Calu3 (cell line): ENCODE measurements at regions not wholly inside any gene's neighbourhood (a gene's known extent, or its start where the extent isn't known, plus 50 kb on each side); places are given as distances from the start of the nearest gene placed in this dataset.

ENCODE experiments used
- BruUV-seq: library from RNA; stranded (reverse); fragments of 400-500 nt; replicated peaks from 2 replicates; lab custom pipeline; 2021; lab: Mats Ljungman, UMichigan
- CTCF ChIA-PET: fragments of 300-600 bp; sonication (Branson Sonifier 250); formaldehyde crosslinking; loops from one replicate; lab custom pipeline; 2022; ENCODE audit warnings: antibody characterized with exemption; lab: Charles Lee
- DNase-seq: peaks from one replicate; pipeline ENCODE4 v3.0.0; 2022
- H3K27ac Mint-ChIP-seq: one replicate; pipeline ENCODE4 v1.8.0; 2022; ENCODE audit warnings: mixed read lengths; ENCODE audit not compliant: unreplicated experiment
- H3K27me3 Mint-ChIP-seq: one replicate; pipeline ENCODE4 v1.8.0; 2022; ENCODE audit warnings: mixed read lengths; ENCODE audit not compliant: unreplicated experiment
- H3K36me3 Mint-ChIP-seq: one replicate; pipeline ENCODE4 v1.8.0; 2022; ENCODE audit warnings: mild to moderate bottlenecking, moderate library complexity, mixed read lengths; ENCODE audit not compliant: insufficient read depth, unreplicated experiment
- H3K4me1 Mint-ChIP-seq: one replicate; pipeline ENCODE4 v1.8.0; 2022; ENCODE audit warnings: mild to moderate bottlenecking, low read depth, mixed read lengths; ENCODE audit not compliant: unreplicated experiment
- H3K4me3 Mint-ChIP-seq: one replicate; pipeline ENCODE4 v1.8.0; 2022; ENCODE audit warnings: mild to moderate bottlenecking, low read depth, moderate library complexity, mixed read lengths; ENCODE audit not compliant: unreplicated experiment
- H3K9me3 Mint-ChIP-seq: one replicate; pipeline ENCODE4 v1.8.0; 2022; ENCODE audit warnings: low read depth, mixed read lengths; ENCODE audit not compliant: unreplicated experiment
- intact Hi-C: fragments of 100-400 bp; cut with micrococcal nuclease; formaldehyde crosslinking; loops from one replicate; pipeline ENCODE4 v1.10.0; 2022; ENCODE audit not compliant: unreplicated experiment
- TF ChIP-seq, protein P1 (sequence below): fragments of 200-600 bp; IDR thresholded peaks from one replicate; pipeline ENCODE4 v1.8.0; 2022; ENCODE audit warnings: antibody characterized with exemption; ENCODE audit not compliant: unreplicated experiment

DNA sequence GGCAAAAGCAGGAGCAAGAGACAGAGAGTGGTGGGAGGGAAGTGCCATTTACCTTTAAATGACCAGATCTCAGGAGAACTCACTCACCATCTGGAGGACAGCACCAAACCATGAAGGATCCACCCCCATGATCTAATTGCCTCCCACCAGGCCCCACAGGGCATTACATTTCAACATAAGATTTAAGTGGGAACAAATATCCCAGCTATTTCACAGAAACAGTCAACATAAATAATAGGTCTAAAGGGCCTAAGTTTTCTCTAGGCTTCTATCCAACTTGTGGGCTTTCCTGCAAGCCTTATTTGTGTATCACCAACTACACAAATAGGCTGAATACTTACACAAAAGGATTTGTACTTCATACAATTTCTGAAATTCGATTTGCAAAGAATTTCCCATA lies 196.8 kb upstream of the POT1 start:
- Mint-ChIP-seq H3K27ac (no peak overlapping the region), H3K4me3 (no peak overlapping the region), H3K4me1 (no peaks in the 10 kb centered on the region), H3K36me3 (no peaks in the 10 kb centered on the region), H3K27me3 (no peaks in the 10 kb centered on the region), H3K9me3 (no peaks in the 10 kb centered on the region)
- no TSS peak for BruUV-seq
- DNase-seq = no peak
- TF ChIP-seq, protein P1, sequence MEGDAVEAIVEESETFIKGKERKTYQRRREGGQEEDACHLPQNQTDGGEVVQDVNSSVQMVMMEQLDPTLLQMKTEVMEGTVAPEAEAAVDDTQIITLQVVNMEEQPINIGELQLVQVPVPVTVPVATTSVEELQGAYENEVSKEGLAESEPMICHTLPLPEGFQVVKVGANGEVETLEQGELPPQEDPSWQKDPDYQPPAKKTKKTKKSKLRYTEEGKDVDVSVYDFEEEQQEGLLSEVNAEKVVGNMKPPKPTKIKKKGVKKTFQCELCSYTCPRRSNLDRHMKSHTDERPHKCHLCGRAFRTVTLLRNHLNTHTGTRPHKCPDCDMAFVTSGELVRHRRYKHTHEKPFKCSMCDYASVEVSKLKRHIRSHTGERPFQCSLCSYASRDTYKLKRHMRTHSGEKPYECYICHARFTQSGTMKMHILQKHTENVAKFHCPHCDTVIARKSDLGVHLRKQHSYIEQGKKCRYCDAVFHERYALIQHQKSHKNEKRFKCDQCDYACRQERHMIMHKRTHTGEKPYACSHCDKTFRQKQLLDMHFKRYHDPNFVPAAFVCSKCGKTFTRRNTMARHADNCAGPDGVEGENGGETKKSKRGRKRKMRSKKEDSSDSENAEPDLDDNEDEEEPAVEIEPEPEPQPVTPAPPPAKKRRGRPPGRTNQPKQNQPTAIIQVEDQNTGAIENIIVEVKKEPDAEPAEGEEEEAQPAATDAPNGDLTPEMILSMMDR = no peak
- CTCF ChIA-PET = interaction anchor here (0.7 to 0.8 kb wide), 3 partner anchors 11 to 79 kb away, joined by 3 read pairs; no protein-coding TSS in a partner anchor
- intact Hi-C loops = no loop called here

DNA sequence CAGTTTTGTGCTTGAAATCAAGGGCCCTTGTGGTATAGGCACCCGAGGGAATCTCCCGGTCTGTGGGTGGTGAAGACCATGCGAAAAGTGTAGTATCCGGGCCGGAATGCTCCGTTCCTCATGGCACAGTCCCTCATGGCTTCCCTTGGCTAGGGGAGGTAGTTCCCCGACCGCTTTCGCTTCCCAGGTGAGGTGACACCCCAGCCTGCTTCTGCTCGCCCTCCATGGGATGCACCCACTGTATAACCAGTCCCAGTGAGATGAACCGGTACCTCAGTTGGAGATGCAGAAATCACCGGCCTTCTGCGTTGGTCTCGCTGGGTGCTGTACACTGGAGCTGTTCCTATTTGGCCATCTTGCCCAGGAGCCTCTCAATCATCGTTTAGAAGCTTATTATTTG lies 195.7 kb upstream of the POT1 start:
- Mint-ChIP-seq H3K4me1 (no peaks in the 10 kb centered on the region), H3K36me3 (no peaks in the 10 kb centered on the region), H3K27ac (no peak overlapping the region), H3K4me3 (no peak overlapping the region), H3K27me3 (no peaks in the 10 kb centered on the region), H3K9me3 (no peaks in the 10 kb centered on the region)
- CTCF ChIA-PET = no interaction called here
- intact Hi-C loops = no loop called here
- TF ChIP-seq, protein P1 = no peak
- DNase-seq = no peak
- BruUV-seq = no TSS peak

DNA sequence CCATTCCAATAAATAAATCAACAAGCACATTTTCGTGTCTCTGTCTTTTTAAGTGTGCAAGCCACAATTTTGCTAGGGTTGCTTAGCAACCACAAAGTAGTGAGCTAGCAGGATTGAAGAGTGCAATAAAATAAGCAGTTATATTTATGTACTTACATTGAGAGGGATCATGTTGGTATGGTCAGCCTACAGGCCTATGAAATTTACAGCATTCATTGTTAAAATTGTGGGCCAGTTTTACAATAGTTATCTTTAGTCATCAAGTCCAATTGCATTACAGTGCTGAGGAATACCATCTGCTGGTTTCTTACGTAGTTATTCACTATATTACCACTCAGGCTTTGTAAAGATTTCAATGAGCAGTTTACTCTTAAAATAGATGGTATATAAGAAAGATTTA lies 192.5 kb upstream of the POT1 start:
- Mint-ChIP-seq H3K27me3 (no peaks in the 10 kb centered on the region), H3K4me1 (no peaks in the 10 kb centered on the region), H3K27ac (no peak overlapping the region), H3K4me3 (no peak overlapping the region), H3K9me3 (no peaks in the 10 kb centered on the region), H3K36me3 (no peaks in the 10 kb centered on the region)
- TF ChIP-seq, protein P1 = no peak
- no TSS peak for BruUV-seq
- CTCF ChIA-PET = interaction anchor here (0.7 kb wide), 1 partner anchor 194 kb away, joined by 5 read pairs; no protein-coding TSS in a partner anchor
- no peak for DNase-seq
- intact Hi-C loops = no loop called here

DNA sequence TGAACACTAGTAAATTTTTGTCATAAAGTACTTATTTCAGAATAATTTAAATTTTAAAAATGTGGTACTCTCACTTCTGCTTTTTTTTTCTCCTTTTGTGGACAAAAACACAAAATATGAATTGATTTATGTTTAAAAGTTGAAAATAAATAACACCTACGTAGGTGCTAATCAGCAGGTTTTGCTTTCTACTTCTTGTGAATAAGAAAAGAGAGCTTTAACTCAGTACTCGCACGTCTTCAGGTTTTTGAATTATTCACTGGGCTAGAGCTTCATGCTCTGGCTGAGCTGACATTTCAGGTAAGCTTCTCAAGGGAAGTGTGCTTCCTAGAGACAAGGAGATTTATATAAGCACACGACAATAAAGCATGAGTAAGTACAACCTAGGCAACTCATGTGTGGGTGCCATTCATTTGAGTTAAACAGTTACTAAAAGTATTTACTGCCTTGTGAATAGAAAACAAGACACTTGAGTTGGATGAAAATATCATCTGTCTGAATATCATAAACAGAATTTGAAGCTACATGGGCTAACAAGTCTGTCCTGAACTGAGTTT lies 190.0 kb upstream of the POT1 start:
- no peaks in the 10 kb centered on the region for H3K36me3 Mint-ChIP-seq
- no peaks in the 10 kb centered on the region for H3K4me1 Mint-ChIP-seq
- no peak overlapping the region for H3K27ac Mint-ChIP-seq
- intact Hi-C loops = no loop called here
- H3K4me3 Mint-ChIP-seq = no peak overlapping the region
- TF ChIP-seq, protein P1 = no peak
- no peak for DNase-seq
- CTCF ChIA-PET = no interaction called here
- no peaks in the 10 kb centered on the region for H3K27me3 Mint-ChIP-seq
- H3K9me3 Mint-ChIP-seq = no peaks in the 10 kb centered on the region
- BruUV-seq = no TSS peak
